Body of pancreas (tissue), 4 donors: ENCODE measurements at regions not wholly inside any gene's neighbourhood (a gene's known extent, or its start where the extent isn't known, plus 50 kb on each side); places are given as distances from the start of the nearest gene placed in this dataset.

Experiments
- CTCF ChIP-seq, 7 experiments: fragments of 450-650 bp in 4 of 7; fragments of 200-600 bp in 3 of 7; sonication (generic) in 3 of 7; IDR thresholded peaks; one replicate each; pipeline ENCODE4 v1.5.1; 2016 to 2019; ENCODE audit warnings: antibody characterized with exemption in 7 of 7
- POLR2A ChIP-seq, 3 donors: fragments of 450-650 bp; IDR thresholded peaks; one replicate each; pipeline ENCODE4 v1.6.1; 2016; ENCODE audit warnings: antibody characterized with exemption in 3 of 3, mild to moderate bottlenecking in 2 of 3

DNA sequence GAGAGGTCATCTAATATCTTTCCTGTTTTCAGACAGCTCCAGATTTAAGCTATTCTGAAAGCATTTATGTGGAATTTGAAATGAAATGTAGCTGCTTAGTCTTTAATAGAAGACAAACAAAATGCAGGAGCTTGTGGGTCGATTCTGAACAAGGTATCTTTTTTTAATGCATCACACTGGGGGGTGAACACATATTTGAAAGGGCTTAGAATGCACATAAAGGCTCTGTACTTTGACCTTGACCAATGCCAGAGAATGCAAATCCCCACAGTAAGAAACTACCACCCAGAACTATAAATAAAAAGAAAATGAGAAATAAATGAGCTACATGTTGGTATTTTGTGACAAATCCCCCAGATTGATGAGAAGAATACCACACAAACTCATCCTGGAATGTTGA, 489.3 kb downstream of the PIK3C3 start:
- no peak for TF ChIP-seq POLR2A (IDR thresholded peaks at IDR 0.05)
- no peak for TF ChIP-seq CTCF (IDR thresholded peaks at IDR 0.05)
